Mesenchymal stem cell (in vitro differentiated cells and primary cell): ENCODE measurements at regions not wholly inside any gene's neighbourhood (a gene's known extent, or its start where the extent isn't known, plus 50 kb on each side); places are given as distances from the start of the nearest gene placed in this dataset.
"Not testable (repeated sequence)": the region's sequence is repeated elsewhere in the genome, so short reads cannot be mapped to it uniquely, and the experiment has no call there.

Source experiments
- DNase-seq: peaks from one replicate; pipeline ENCODE4 v3.0.0-alpha.2; 2013
- H2AFZ ChIP-seq: one replicate; pipeline ENCODE4 v1.6.1; 2013; ENCODE audit warnings: low read depth, mild to moderate bottlenecking, control low read depth, inconsistent platforms, low read length, moderate library complexity
- H2AK5ac ChIP-seq: 2 replicates; pipeline ENCODE4 v1.6.1; 2013; ENCODE audit warnings: low read length, moderate library complexity, mild to moderate bottlenecking, inconsistent platforms; ENCODE audit not compliant: severe bottlenecking
- H2BK120ac ChIP-seq: one replicate; pipeline ENCODE4 v1.6.1; 2013; ENCODE audit warnings: low read depth, mild to moderate bottlenecking, inconsistent platforms, low read length, moderate library complexity
- H2BK12ac ChIP-seq, 2 experiments: one replicate each; pipeline ENCODE4 v1.6.1; 2013; ENCODE audit warnings: inconsistent platforms in 2 of 2, low read length in 2 of 2, mild to moderate bottlenecking in 2 of 2, moderate library complexity in 2 of 2, control low read depth in 1 of 2
- H2BK15ac ChIP-seq: one replicate; pipeline ENCODE4 v1.6.1; 2013; ENCODE audit warnings: mild to moderate bottlenecking, low read depth, inconsistent platforms; ENCODE audit not compliant: poor library complexity, severe bottlenecking
- H2BK5ac ChIP-seq: 2 replicates; pipeline ENCODE4 v1.6.1; 2013; ENCODE audit warnings: low read depth, mild to moderate bottlenecking, low read length, control low read depth, inconsistent platforms; ENCODE audit not compliant: poor library complexity, severe bottlenecking
- H3K14ac ChIP-seq, 2 experiments: one replicate each; pipeline ENCODE4 v1.6.1; 2013; ENCODE audit warnings: inconsistent platforms in 2 of 2, low read length in 2 of 2, control low read depth in 1 of 2, mild to moderate bottlenecking in 1 of 2, moderate library complexity in 1 of 2
- H3K18ac ChIP-seq, 2 experiments: one replicate each; pipeline ENCODE4 v1.6.1; 2013; ENCODE audit warnings: inconsistent platforms in 2 of 2, low read length in 2 of 2, control low read depth in 1 of 2, low read depth in 1 of 2, mild to moderate bottlenecking in 1 of 2
- H3K23ac ChIP-seq, 2 experiments: one replicate each; pipeline ENCODE4 v1.6.1; 2013; ENCODE audit warnings: inconsistent platforms in 2 of 2, low read length in 2 of 2, mild to moderate bottlenecking in 2 of 2, moderate library complexity in 2 of 2, control low read depth in 1 of 2
- H3K27ac ChIP-seq: 2 replicates; pipeline ENCODE4 v1.5.1; 2013; ENCODE audit warnings: mild to moderate bottlenecking, moderate library complexity, low read length, control low read depth, inconsistent platforms; ENCODE audit not compliant: poor library complexity, severe bottlenecking
- H3K27me3 ChIP-seq, 2 experiments: 2 replicates each; pipeline versions ENCODE4 v1.6.1 to v1.7.0; 2013; ENCODE audit warnings: low read length in 2 of 2, mild to moderate bottlenecking in 2 of 2, moderate library complexity in 2 of 2, control low read depth in 1 of 2, inconsistent platforms in 1 of 2; ENCODE audit not compliant: control insufficient read depth in 1 of 2, insufficient read depth in 1 of 2
- H3K36me3 ChIP-seq, 2 experiments: 2 replicates each; pipeline versions ENCODE4 v1.6.1 to v1.7.0; 2013; ENCODE audit warnings: low read length in 2 of 2, control low read depth in 1 of 2, inconsistent platforms in 1 of 2, low read depth in 1 of 2, mild to moderate bottlenecking in 1 of 2; ENCODE audit not compliant: insufficient read depth in 2 of 2, control insufficient read depth in 1 of 2
- H3K4ac ChIP-seq, 2 experiments: one replicate each; pipeline ENCODE4 v1.6.1; 2013; ENCODE audit warnings: inconsistent platforms in 2 of 2, low read length in 2 of 2, mild to moderate bottlenecking in 2 of 2, moderate library complexity in 2 of 2, control low read depth in 1 of 2, low read depth in 1 of 2
- H3K4me1 ChIP-seq: 2 replicates; pipeline ENCODE4 v1.6.1; 2013; ENCODE audit warnings: low read depth, low read length, control low read depth; ENCODE audit not compliant: control insufficient read depth, insufficient read depth
- H3K4me2 ChIP-seq: 2 replicates; pipeline ENCODE4 v1.6.1; 2013; ENCODE audit warnings: low read length, mild to moderate bottlenecking, inconsistent platforms; ENCODE audit not compliant: poor library complexity, severe bottlenecking
- H3K4me3 ChIP-seq, 2 experiments: 2 replicates each; pipeline versions ENCODE4 v1.5.1 to v1.7.0; 2013; ENCODE audit warnings: low read length in 2 of 2, mild to moderate bottlenecking in 2 of 2, control low read depth in 1 of 2, low read depth in 1 of 2; ENCODE audit not compliant: insufficient read depth in 1 of 2
- H3K79me1 ChIP-seq: replicated peaks from 2 replicates; pipeline ENCODE4 v1.6.1; 2013; ENCODE audit warnings: mild to moderate bottlenecking, control low read depth, low read length, inconsistent platforms; ENCODE audit not compliant: poor library complexity, severe bottlenecking
- H3K9ac ChIP-seq: 2 replicates; pipeline ENCODE4 v1.7.0; 2013; ENCODE audit warnings: mild to moderate bottlenecking, low read length, moderate library complexity
- H3K9me3 ChIP-seq: 2 replicates; pipeline ENCODE4 v1.7.0; 2013; ENCODE audit warnings: mild to moderate bottlenecking, low read length; ENCODE audit not compliant: control insufficient read depth
- H4K8ac ChIP-seq: one replicate; pipeline ENCODE4 v1.6.1; 2013; ENCODE audit warnings: inconsistent platforms, mild to moderate bottlenecking, low read length, moderate library complexity
- H4K91ac ChIP-seq: one replicate; pipeline ENCODE4 v1.6.1; 2013; ENCODE audit warnings: mild to moderate bottlenecking, low read length, inconsistent platforms
- WGBS: methylation state at CpG from one replicate; pipeline ENCODE4 v1.1.7; 2013; ENCODE audit warnings: mixed read lengths; 5-methylcytosine and 5-hydroxymethylcytosine counted together

DNA sequence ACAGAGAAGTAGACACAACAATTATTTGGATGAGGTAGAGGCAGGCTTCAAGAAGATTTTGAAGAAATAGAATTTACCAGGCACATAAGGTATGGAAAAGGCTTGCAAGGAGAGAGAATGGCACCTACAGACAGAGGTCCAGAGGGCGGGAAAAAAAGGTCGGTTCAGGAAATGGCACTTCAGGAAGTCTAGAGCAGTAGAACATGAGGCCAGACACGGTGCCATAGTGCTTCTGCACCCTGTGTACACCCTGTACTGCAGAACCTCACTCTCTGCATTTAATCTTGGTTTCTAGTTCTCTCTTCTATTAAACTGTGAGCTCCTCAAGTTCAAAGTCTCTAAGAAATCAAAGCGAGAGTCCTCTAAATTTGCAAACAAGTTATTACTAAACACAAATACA lies 113.4 kb upstream of the C2CD4B start:
- H2BK120ac ChIP-seq: no peak overlapping the region
- no peak overlapping the region for H4K91ac ChIP-seq
- H3K36me3 ChIP-seq: no peaks in the 10 kb centered on the region
- peaks cover 4% of the 10 kb centered on the region for H3K9me3 ChIP-seq
- H4K8ac ChIP-seq: no peak overlapping the region
- WGBS: 75% methylated on average over 4 of the region's 4 CpGs
- no peak overlapping the region for H3K4me3 ChIP-seq
- H3K27me3 ChIP-seq: peaks cover 0 to 4% of the 10 kb centered on the region in 2 experiments
- no peaks in the 10 kb centered on the region for H3K79me1 ChIP-seq
- no peaks in the 10 kb centered on the region for H3K4me1 ChIP-seq
- H3K14ac ChIP-seq: no peak overlapping the region
- no peak overlapping the region for H2BK12ac ChIP-seq
- DNase-seq: no peak
- H2BK15ac ChIP-seq: no peak overlapping the region
- H3K27ac ChIP-seq: no peak overlapping the region
- no peak overlapping the region for H2AK5ac ChIP-seq
- H3K9ac ChIP-seq: no peak overlapping the region
- no peak overlapping the region for H3K4me2 ChIP-seq
- no peak overlapping the region for H3K4ac ChIP-seq
- H2BK5ac ChIP-seq: no peak overlapping the region
- H3K23ac ChIP-seq: no peak overlapping the region
- no peak overlapping the region for H3K18ac ChIP-seq
- H2AFZ ChIP-seq: no peak overlapping the region

DNA sequence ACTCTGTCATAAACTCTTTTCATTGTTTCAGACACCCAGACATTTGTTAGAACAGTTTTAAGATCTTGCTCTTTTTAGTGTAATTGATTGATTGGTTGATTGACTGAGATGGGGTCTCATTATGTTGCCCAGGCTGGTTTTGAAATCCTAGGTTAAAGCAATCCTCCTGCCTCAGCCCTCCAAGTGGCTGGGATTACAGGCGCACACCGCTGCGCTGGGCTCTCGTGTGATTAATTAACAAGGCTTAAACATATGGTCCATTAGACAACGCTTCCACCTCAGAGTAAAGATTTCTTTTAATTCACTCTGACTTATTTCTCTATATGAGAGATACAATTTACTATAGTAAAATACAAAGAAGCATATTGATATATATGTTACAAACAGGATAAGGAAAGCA lies 114.0 kb upstream of the C2CD4B start:
- peaks cover under 1% of the 10 kb centered on the region for H3K9me3 ChIP-seq
- H3K9ac ChIP-seq: no peak overlapping the region
- H2AK5ac ChIP-seq: no peak overlapping the region
- H4K91ac ChIP-seq: no peak overlapping the region
- H4K8ac ChIP-seq: no peak overlapping the region
- H3K4me2 ChIP-seq: no peak overlapping the region
- H3K18ac ChIP-seq: no peak overlapping the region
- WGBS: 100% methylated on average over 4 of the region's 5 CpGs
- H3K23ac ChIP-seq: no peak overlapping the region
- H2BK5ac ChIP-seq: no peak overlapping the region
- H3K4me3 ChIP-seq: no peak overlapping the region
- DNase-seq: no peak
- H2AFZ ChIP-seq: no peak overlapping the region
- H3K27me3 ChIP-seq: peaks cover 0 to 4% of the 10 kb centered on the region in 2 experiments
- no peak overlapping the region for H3K27ac ChIP-seq
- H3K4ac ChIP-seq: no peak overlapping the region
- H3K79me1 ChIP-seq: no peaks in the 10 kb centered on the region
- H2BK15ac ChIP-seq: no peak overlapping the region
- no peak overlapping the region for H2BK12ac ChIP-seq
- H3K36me3 ChIP-seq: no peaks in the 10 kb centered on the region
- no peaks in the 10 kb centered on the region for H3K4me1 ChIP-seq
- no peak overlapping the region for H2BK120ac ChIP-seq
- no peak overlapping the region for H3K14ac ChIP-seq

DNA sequence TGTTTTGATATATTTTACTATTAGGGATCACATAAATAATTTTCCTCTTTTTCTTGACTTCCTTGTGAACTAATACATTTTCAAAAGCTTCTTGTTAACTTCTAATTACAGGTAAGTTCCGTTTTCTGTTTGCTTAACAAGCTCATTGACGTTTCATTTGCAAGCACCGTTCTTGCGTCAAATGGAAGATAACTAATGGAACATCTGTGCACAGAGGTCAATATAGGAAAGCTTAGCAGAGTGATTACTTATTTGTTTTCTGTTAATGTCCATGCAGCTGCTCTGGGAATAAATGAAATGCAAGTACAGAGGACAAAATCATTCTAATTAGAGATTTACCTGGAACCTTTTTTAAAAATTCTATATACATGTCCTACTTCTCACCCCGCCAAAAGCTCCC lies 115.5 kb upstream of the C2CD4B start:
- Histone ChIP-seq H3K23ac (no peak overlapping the region), H3K4me3 (no peak overlapping the region), H3K4me1 (no peaks in the 10 kb centered on the region), H3K27me3 (peaks cover 0 to 4% of the 10 kb centered on the region in 2 experiments), H2AK5ac (no peak overlapping the region), H3K27ac (no peak overlapping the region), H3K9ac (no peak overlapping the region), H3K14ac (no peak overlapping the region), H3K4ac (no peak overlapping the region), H2BK12ac (no peak overlapping the region), H3K36me3 (no peaks in the 10 kb centered on the region), H2BK15ac (no peak overlapping the region), H3K18ac (no peak overlapping the region), H4K8ac (no peak overlapping the region), H2AFZ (no peak overlapping the region), H2BK120ac (no peak overlapping the region), H3K9me3 (no peaks in the 10 kb centered on the region), H4K91ac (no peak overlapping the region), H2BK5ac (no peak overlapping the region), H3K79me1 (no peaks in the 10 kb centered on the region), H3K4me2 (no peak overlapping the region)
- WGBS: 83% methylated on average over 4 of the region's 5 CpGs
- DNase-seq: no peak

- not testable (repeated sequence) for H4K8ac ChIP-seq, H3K4ac ChIP-seq, H2BK120ac ChIP-seq, H3K79me1 ChIP-seq, H3K18ac ChIP-seq, H3K4me2 ChIP-seq, H4K91ac ChIP-seq, H3K4me1 ChIP-seq, H3K9me3 ChIP-seq, H2BK15ac ChIP-seq, H3K14ac ChIP-seq, H2AK5ac ChIP-seq, H3K27ac ChIP-seq, H3K9ac ChIP-seq, H3K36me3 ChIP-seq, H3K23ac ChIP-seq, H3K27me3 ChIP-seq, H2BK12ac ChIP-seq, H3K4me3 ChIP-seq, H2AFZ ChIP-seq, H2BK5ac ChIP-seq, DNase-seq
- 94% methylated on average over 4 of the region's 8 CpGs for WGBS
These were observed 116.7 kb upstream of the C2CD4B start for GRCh38 chr15:62281801-62282200.
